Testis (tissue), 2 donors: ENCODE measurements at regions not wholly inside any gene's neighbourhood (a gene's known extent, or its start where the extent isn't known, plus 50 kb on each side); places are given as distances from the start of the nearest gene placed in this dataset.

Experiments used
- POLR2A ChIP-seq: fragments of 450-650 bp; IDR thresholded peaks from one replicate; pipeline ENCODE4 v1.6.1; 2017; ENCODE audit warnings: antibody characterized with exemption, mild to moderate bottlenecking, moderate library complexity
- TF ChIP-seq, protein P1 (sequence below), 3 experiments: fragments of 450-650 bp in 2 of 3; fragments of 200-600 bp in 1 of 3; sonication (generic) in 1 of 3; IDR thresholded peaks; one replicate each; pipeline ENCODE4 v1.5.1; 2016 to 2019; ENCODE audit warnings: antibody characterized with exemption in 3 of 3, mild to moderate bottlenecking in 2 of 3, moderate library complexity in 1 of 3

DNA sequence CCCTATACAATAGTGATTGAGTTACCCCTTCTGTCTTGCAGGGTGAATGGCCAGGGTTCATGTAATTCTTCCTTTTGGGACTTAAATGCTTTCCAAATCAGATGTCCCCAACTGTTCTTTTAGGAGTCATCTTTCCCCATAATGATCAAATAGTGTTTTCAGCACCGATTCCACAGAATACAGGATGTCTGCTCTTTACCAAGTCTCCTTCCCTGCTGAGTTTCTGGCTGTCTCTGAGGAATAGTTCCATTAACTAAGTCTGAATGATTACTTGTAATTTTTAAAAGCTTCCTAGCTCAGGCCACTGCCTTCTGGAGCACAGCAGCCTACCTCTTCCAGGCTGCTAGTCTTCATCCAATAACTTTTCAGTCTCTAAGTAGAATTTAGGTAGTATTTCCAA, 630.7 kb upstream of the ZNF608 start:
- TF ChIP-seq, protein P1, sequence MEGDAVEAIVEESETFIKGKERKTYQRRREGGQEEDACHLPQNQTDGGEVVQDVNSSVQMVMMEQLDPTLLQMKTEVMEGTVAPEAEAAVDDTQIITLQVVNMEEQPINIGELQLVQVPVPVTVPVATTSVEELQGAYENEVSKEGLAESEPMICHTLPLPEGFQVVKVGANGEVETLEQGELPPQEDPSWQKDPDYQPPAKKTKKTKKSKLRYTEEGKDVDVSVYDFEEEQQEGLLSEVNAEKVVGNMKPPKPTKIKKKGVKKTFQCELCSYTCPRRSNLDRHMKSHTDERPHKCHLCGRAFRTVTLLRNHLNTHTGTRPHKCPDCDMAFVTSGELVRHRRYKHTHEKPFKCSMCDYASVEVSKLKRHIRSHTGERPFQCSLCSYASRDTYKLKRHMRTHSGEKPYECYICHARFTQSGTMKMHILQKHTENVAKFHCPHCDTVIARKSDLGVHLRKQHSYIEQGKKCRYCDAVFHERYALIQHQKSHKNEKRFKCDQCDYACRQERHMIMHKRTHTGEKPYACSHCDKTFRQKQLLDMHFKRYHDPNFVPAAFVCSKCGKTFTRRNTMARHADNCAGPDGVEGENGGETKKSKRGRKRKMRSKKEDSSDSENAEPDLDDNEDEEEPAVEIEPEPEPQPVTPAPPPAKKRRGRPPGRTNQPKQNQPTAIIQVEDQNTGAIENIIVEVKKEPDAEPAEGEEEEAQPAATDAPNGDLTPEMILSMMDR (IDR thresholded peaks at IDR 0.05): no peak
- no peak for TF ChIP-seq POLR2A
